CD8-positive, alpha-beta memory T cell (primary cell): ENCODE measurements at regions not wholly inside any gene's neighbourhood (a gene's known extent, or its start where the extent isn't known, plus 50 kb on each side); places are given as distances from the start of the nearest gene placed in this dataset.
A peak's percentile ranks its signal among the peaks of the same experiment; 100 is the strongest.

Source experiments
- CTCF ChIA-PET: fragments of 350-600 bp; sonication (Branson Sonifier 250); formaldehyde crosslinking; loops from one replicate; lab custom pipeline; 2021; ENCODE audit warnings: antibody characterized with exemption; lab: Charles Lee
- POLR2A ChIA-PET: fragments of 350-600 bp; sonication (Branson Sonifier 250); formaldehyde crosslinking; loops from one replicate; lab custom pipeline; 2021; ENCODE audit warnings: antibody characterized with exemption; lab: Charles Lee
- DNase-seq, 5 donors: peaks; one replicate each; pipeline versions ENCODE4 v3.0.0 to v3.0.0-alpha.2; 2020 to 2022; ENCODE audit warnings: mixed read lengths in 1 of 5
- H3K27ac ChIP-seq: one replicate; pipeline ENCODE4 v1.7.0; 2013; ENCODE audit warnings: low read depth, mild to moderate bottlenecking, low read length, moderate library complexity
- H3K27me3 ChIP-seq: 2 replicates; pipeline ENCODE4 v1.7.0; 2013; ENCODE audit warnings: low read length, mild to moderate bottlenecking; ENCODE audit not compliant: insufficient read depth, poor library complexity, severe bottlenecking
- H3K36me3 ChIP-seq: 2 replicates; pipeline ENCODE4 v1.7.0; 2013; ENCODE audit warnings: mild to moderate bottlenecking, low read length, moderate library complexity; ENCODE audit not compliant: insufficient read depth
- H3K4me1 ChIP-seq: 2 replicates; pipeline ENCODE4 v1.7.0; 2013; ENCODE audit warnings: mild to moderate bottlenecking, low read length, moderate library complexity; ENCODE audit not compliant: insufficient read depth
- H3K4me3 ChIP-seq: 2 replicates; pipeline ENCODE4 v1.7.0; 2013; ENCODE audit warnings: mild to moderate bottlenecking, low read length
- H3K9me3 ChIP-seq: 2 replicates; pipeline ENCODE4 v1.7.0; 2013; ENCODE audit warnings: mild to moderate bottlenecking, low read length
- H3K27ac Mint-ChIP-seq, 8 donors: one replicate each; pipeline ENCODE4 v1.8.0; 2020 to 2021; ENCODE audit warnings: mixed read lengths in 8 of 8, mild to moderate bottlenecking in 6 of 8, inconsistent platforms in 3 of 8, moderate library complexity in 3 of 8
- H3K27me3 Mint-ChIP-seq, 2 donors: one replicate each; pipeline ENCODE4 v1.8.0; 2020 to 2021; ENCODE audit warnings: mixed read lengths in 2 of 2, mild to moderate bottlenecking in 1 of 2, moderate library complexity in 1 of 2
- H3K36me3 Mint-ChIP-seq, 3 donors: one replicate each; pipeline ENCODE4 v1.8.0; 2020 to 2021; ENCODE audit warnings: mixed read lengths in 3 of 3, inconsistent platforms in 1 of 3, mild to moderate bottlenecking in 1 of 3
- H3K4me1 Mint-ChIP-seq, 3 donors: one replicate each; pipeline ENCODE4 v1.8.0; 2020 to 2021; ENCODE audit warnings: mixed read lengths in 3 of 3, inconsistent platforms in 1 of 3, mild to moderate bottlenecking in 1 of 3
- H3K4me3 Mint-ChIP-seq, 7 donors: one replicate each; pipeline ENCODE4 v1.8.0; 2020 to 2021; ENCODE audit warnings: mixed read lengths in 7 of 7, mild to moderate bottlenecking in 6 of 7, moderate library complexity in 4 of 7, inconsistent platforms in 2 of 7
- H3K9me3 Mint-ChIP-seq, 5 donors: one replicate each; pipeline ENCODE4 v1.8.0; 2020 to 2022; ENCODE audit warnings: mixed read lengths in 5 of 5, mild to moderate bottlenecking in 3 of 5, moderate library complexity in 2 of 5, inconsistent platforms in 1 of 5

- no peaks in the 10 kb centered on the region for H3K9me3 ChIP-seq
- peaks cover 0 to 19% (median 12%) of the 10 kb centered on the region in 5 donors for H3K9me3 Mint-ChIP-seq
Observed at GRCh38 chr13:67577361-67577760, 347.2 kb upstream of the PCDH9 start.

GRCh38 chr13:67574320-67575233, 344.4 kb upstream of the PCDH9 start:
- Histone ChIP-seq H3K27me3 (no peaks in the 10 kb centered on the region), H3K27ac (no peak overlapping the region), H3K36me3 (no peaks in the 10 kb centered on the region), H3K9me3 (no peaks in the 10 kb centered on the region), H3K4me1 (no peaks in the 10 kb centered on the region), H3K4me3 (no peak overlapping the region)
- no peaks in the 10 kb centered on the region for H3K36me3 Mint-ChIP-seq
- POLR2A ChIA-PET: no interaction called here
- CTCF ChIA-PET: no interaction called here
- H3K4me1 Mint-ChIP-seq: no peaks in the 10 kb centered on the region
- no peak overlapping the region for H3K27ac Mint-ChIP-seq
- H3K4me3 Mint-ChIP-seq: no peak overlapping the region
- peaks cover 0 to 28% (median 18%) of the 10 kb centered on the region in 5 donors for H3K9me3 Mint-ChIP-seq
- H3K27me3 Mint-ChIP-seq: no peaks in the 10 kb centered on the region
- no peak for DNase-seq

More at GRCh38 chr13:67577361-67577760, 347.2 kb upstream of the PCDH9 start:
- Histone ChIP-seq H3K4me1 (no peaks in the 10 kb centered on the region), H3K27ac (no peak overlapping the region), H3K27me3 (no peaks in the 10 kb centered on the region), H3K4me3 (no peak overlapping the region), H3K36me3 (no peaks in the 10 kb centered on the region)
- Mint-ChIP-seq H3K36me3 (no peaks in the 10 kb centered on the region), H3K4me1 (no peaks in the 10 kb centered on the region), H3K27me3 (no peaks in the 10 kb centered on the region), H3K4me3 (no peak overlapping the region), H3K27ac (no peak overlapping the region)
- CTCF ChIA-PET: no interaction called here
- no peak for DNase-seq
- POLR2A ChIA-PET: no interaction called here

GRCh38 chr13:67568205-67568604, 338.1 kb upstream of the PCDH9 start:
- H3K4me1 ChIP-seq: no peaks in the 10 kb centered on the region
- POLR2A ChIA-PET: no interaction called here
- CTCF ChIA-PET: no interaction called here
- no peaks in the 10 kb centered on the region for H3K27me3 ChIP-seq
- Mint-ChIP-seq H3K4me1 (no peaks in the 10 kb centered on the region), H3K9me3 (peaks cover 0 to 23% (median 11%) of the 10 kb centered on the region in 5 donors), H3K36me3 (no peaks in the 10 kb centered on the region), H3K27me3 (no peaks in the 10 kb centered on the region), H3K27ac (no peak overlapping the region), H3K4me3 (no peak overlapping the region)
- no peak overlapping the region for H3K4me3 ChIP-seq
- H3K36me3 ChIP-seq: no peaks in the 10 kb centered on the region
- H3K9me3 ChIP-seq: no peaks in the 10 kb centered on the region
- no peak for DNase-seq
- H3K27ac ChIP-seq: no peak overlapping the region

GRCh38 chr13:67557642-67558241, 327.6 kb upstream of the PCDH9 start:
- H3K36me3 Mint-ChIP-seq: no peaks in the 10 kb centered on the region

GRCh38 chr13:67557118-67557517, 327.0 kb upstream of the PCDH9 start:
- POLR2A ChIA-PET: no interaction called here
- Mint-ChIP-seq H3K4me1 (no peaks in the 10 kb centered on the region), H3K4me3 (no peak overlapping the region), H3K27me3 (no peaks in the 10 kb centered on the region), H3K27ac (no peak overlapping the region), H3K9me3 (peaks cover 5 to 25% (median 8%) of the 10 kb centered on the region in 5 donors), H3K36me3 (no peaks in the 10 kb centered on the region)
- CTCF ChIA-PET: no interaction called here
- no peak overlapping the region for H3K27ac ChIP-seq
- no peaks in the 10 kb centered on the region for H3K9me3 ChIP-seq
- no peak overlapping the region for H3K4me3 ChIP-seq
- no peaks in the 10 kb centered on the region for H3K27me3 ChIP-seq
- DNase-seq: no peak
- H3K4me1 ChIP-seq: no peaks in the 10 kb centered on the region
- H3K36me3 ChIP-seq: no peaks in the 10 kb centered on the region

More at GRCh38 chr13:67557642-67558241, 327.6 kb upstream of the PCDH9 start:
- H3K27ac Mint-ChIP-seq: peak overlapping the region in 1 of 8 donors; percentile 54
- no peaks in the 10 kb centered on the region for H3K27me3 Mint-ChIP-seq
- H3K4me1 Mint-ChIP-seq: no peaks in the 10 kb centered on the region
- H3K9me3 ChIP-seq: no peaks in the 10 kb centered on the region
- H3K4me3 Mint-ChIP-seq: no peak overlapping the region
- peaks cover 5 to 25% (median 8%) of the 10 kb centered on the region in 5 donors for H3K9me3 Mint-ChIP-seq
- no peak overlapping the region for H3K4me3 ChIP-seq
- POLR2A ChIA-PET: no interaction called here
- H3K4me1 ChIP-seq: no peaks in the 10 kb centered on the region
- DNase-seq: no peak
- H3K27ac ChIP-seq: no peak overlapping the region
- CTCF ChIA-PET: no interaction called here
- H3K36me3 ChIP-seq: no peaks in the 10 kb centered on the region
- H3K27me3 ChIP-seq: no peaks in the 10 kb centered on the region

GRCh38 chr13:67554746-67555452, 324.8 kb upstream of the PCDH9 start:
- H3K36me3 Mint-ChIP-seq: no peaks in the 10 kb centered on the region
- no peaks in the 10 kb centered on the region for H3K4me1 Mint-ChIP-seq
- H3K4me3 ChIP-seq: no peak overlapping the region
- no peaks in the 10 kb centered on the region for H3K27me3 ChIP-seq
- H3K9me3 ChIP-seq: no peaks in the 10 kb centered on the region
- no peak overlapping the region for H3K27ac Mint-ChIP-seq
- H3K27ac ChIP-seq: no peak overlapping the region
- peaks cover 4 to 16% (median 6%) of the 10 kb centered on the region in 5 donors for H3K9me3 Mint-ChIP-seq
- ChIA-PET CTCF (no interaction called here), POLR2A (no interaction called here)
- no peak for DNase-seq
- H3K4me1 ChIP-seq: no peaks in the 10 kb centered on the region
- no peak overlapping the region for H3K4me3 Mint-ChIP-seq
- no peaks in the 10 kb centered on the region for H3K27me3 Mint-ChIP-seq
- no peaks in the 10 kb centered on the region for H3K36me3 ChIP-seq

- Mint-ChIP-seq H3K9me3 (peaks cover 4 to 16% (median 6%) of the 10 kb centered on the region in 5 donors), H3K27ac (no peak overlapping the region), H3K4me1 (no peaks in the 10 kb centered on the region), H3K4me3 (no peak overlapping the region), H3K27me3 (no peaks in the 10 kb centered on the region), H3K36me3 (no peaks in the 10 kb centered on the region)
- Histone ChIP-seq H3K27me3 (no peaks in the 10 kb centered on the region), H3K36me3 (no peaks in the 10 kb centered on the region), H3K27ac (no peak overlapping the region), H3K9me3 (no peaks in the 10 kb centered on the region), H3K4me3 (no peak overlapping the region), H3K4me1 (no peaks in the 10 kb centered on the region)
- DNase-seq: no peak
- POLR2A ChIA-PET: no interaction called here
- CTCF ChIA-PET: no interaction called here
Observed at GRCh38 chr13:67554286-67554685, 324.1 kb upstream of the PCDH9 start.

- no peaks in the 10 kb centered on the region for H3K27me3 Mint-ChIP-seq
- CTCF ChIA-PET: no interaction called here
Observed at GRCh38 chr13:67549331-67549730, 319.2 kb upstream of the PCDH9 start.

More at GRCh38 chr13:67549331-67549730, 319.2 kb upstream of the PCDH9 start:
- H3K4me1 ChIP-seq: no peaks in the 10 kb centered on the region
- H3K4me3 ChIP-seq: no peak overlapping the region
- Mint-ChIP-seq H3K36me3 (no peaks in the 10 kb centered on the region), H3K4me3 (no peak overlapping the region), H3K4me1 (no peaks in the 10 kb centered on the region), H3K9me3 (peaks cover 0 to 17% (median 2%) of the 10 kb centered on the region in 5 donors), H3K27ac (no peak overlapping the region)
- DNase-seq: no peak
- no peak overlapping the region for H3K27ac ChIP-seq
- POLR2A ChIA-PET: no interaction called here
- H3K27me3 ChIP-seq: no peaks in the 10 kb centered on the region
- no peaks in the 10 kb centered on the region for H3K9me3 ChIP-seq
- no peaks in the 10 kb centered on the region for H3K36me3 ChIP-seq
